Suprapubic skin (tissue), 4 donors: ENCODE measurements at regions not wholly inside any gene's neighbourhood (a gene's known extent, or its start where the extent isn't known, plus 50 kb on each side); places are given as distances from the start of the nearest gene placed in this dataset.

Experiments
- DNase-seq, 2 donors: peaks; one replicate each; pipeline ENCODE4 v3.0.0-alpha.2; 2019; ENCODE audit warnings: low spot score in 2 of 2
- H3K27ac ChIP-seq: fragments of 200-600 bp; sonication (generic); one replicate; pipeline ENCODE4 v1.5.1; 2019
- H3K27me3 ChIP-seq: fragments of 200-600 bp; sonication (generic); one replicate; pipeline ENCODE4 v1.5.1; 2019
- H3K36me3 ChIP-seq: fragments of 200-600 bp; sonication (generic); one replicate; pipeline ENCODE4 v1.5.1; 2019
- H3K4me1 ChIP-seq: fragments of 200-600 bp; sonication (generic); one replicate; pipeline ENCODE4 v1.5.1; 2019
- H3K4me3 ChIP-seq: fragments of 200-600 bp; sonication (generic); one replicate; pipeline ENCODE4 v1.5.1; 2019; ENCODE audit warnings: mild to moderate bottlenecking
- H3K9me3 ChIP-seq: fragments of 200-600 bp; sonication (generic); one replicate; pipeline ENCODE4 v1.5.1; 2019
- CTCF ChIP-seq, 2 donors: fragments of 200-600 bp in 1 of 2; fragments of 450-650 bp in 1 of 2; sonication (generic) in 1 of 2; IDR thresholded peaks; one replicate each; pipeline ENCODE4 v1.5.1; 2016 to 2019; ENCODE audit warnings: antibody characterized with exemption in 2 of 2, mild to moderate bottlenecking in 1 of 2, moderate library complexity in 1 of 2
- EP300 ChIP-seq: sonication (generic); formaldehyde crosslinking; IDR thresholded peaks from one replicate; pipeline ENCODE4 v1.6.1; 2017; ENCODE audit warnings: antibody characterized with exemption
- POLR2A ChIP-seq, 2 donors: fragments of 450-650 bp; IDR thresholded peaks; one replicate each; pipeline ENCODE4 v1.6.1; 2017; ENCODE audit warnings: antibody characterized with exemption in 2 of 2, mild to moderate bottlenecking in 2 of 2, moderate library complexity in 2 of 2
- POLR2AphosphoS5 ChIP-seq, 3 donors: sonication (generic); formaldehyde crosslinking; IDR thresholded peaks; one replicate each; pipeline ENCODE4 v1.6.1; 2017; ENCODE audit warnings: antibody characterized with exemption in 3 of 3
- WGBS: methylation state at CpG from one replicate; pipeline ENCODE4 v1.1.5; 2018; 5-methylcytosine and 5-hydroxymethylcytosine counted together

GRCh38 chr2:41222593-41222992 lies 770.7 kb upstream of the SLC8A1 start:
- no peaks in the 10 kb centered on the region for H3K4me1 ChIP-seq
- no peak overlapping the region for H3K4me3 ChIP-seq
- no peaks in the 10 kb centered on the region for H3K9me3 ChIP-seq
- no peaks in the 10 kb centered on the region for H3K36me3 ChIP-seq
- TF ChIP-seq EP300 (no peak), POLR2A (IDR thresholded peaks at IDR 0.05) (no peak), POLR2AphosphoS5 (IDR thresholded peaks at IDR 0.05) (no peak), CTCF (IDR thresholded peaks at IDR 0.05) (no peak)
- WGBS = 100% methylated on average over 1 of the region's 1 CpG
- H3K27ac ChIP-seq = no peak overlapping the region
- DNase-seq = no peak
- no peaks in the 10 kb centered on the region for H3K27me3 ChIP-seq

DNA sequence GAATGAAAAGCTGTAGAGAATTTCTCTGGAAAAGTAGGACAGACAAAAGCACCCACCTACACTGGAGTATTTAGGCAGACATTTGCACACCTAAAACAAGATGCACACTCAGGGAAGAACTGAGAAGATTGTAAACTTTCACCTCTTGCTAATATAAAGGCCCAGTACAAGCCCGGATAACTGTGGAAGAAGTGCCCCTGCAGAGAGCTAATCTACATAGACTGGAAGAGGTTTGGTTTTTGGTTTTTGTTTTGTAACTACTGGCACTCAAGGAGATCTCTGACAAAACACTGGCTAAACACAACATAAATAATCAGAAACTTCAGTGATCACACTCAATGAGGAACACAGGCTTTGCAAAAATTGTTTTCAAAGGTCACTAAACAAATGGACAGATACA lies 782.2 kb upstream of the SLC8A1 start:
- 62% methylated on average over 1 of the region's 1 CpG for WGBS
- TF ChIP-seq POLR2AphosphoS5 (IDR thresholded peaks at IDR 0.05) (no peak), POLR2A (IDR thresholded peaks at IDR 0.05) (no peak), CTCF (IDR thresholded peaks at IDR 0.05) (no peak), EP300 (no peak)
- H3K36me3 ChIP-seq = no peaks in the 10 kb centered on the region
- no peaks in the 10 kb centered on the region for H3K4me1 ChIP-seq
- H3K27me3 ChIP-seq = no peaks in the 10 kb centered on the region
- no peak overlapping the region for H3K27ac ChIP-seq
- H3K9me3 ChIP-seq = peaks cover 3% of the 10 kb centered on the region
- no peak overlapping the region for H3K4me3 ChIP-seq
- no peak for DNase-seq

DNA sequence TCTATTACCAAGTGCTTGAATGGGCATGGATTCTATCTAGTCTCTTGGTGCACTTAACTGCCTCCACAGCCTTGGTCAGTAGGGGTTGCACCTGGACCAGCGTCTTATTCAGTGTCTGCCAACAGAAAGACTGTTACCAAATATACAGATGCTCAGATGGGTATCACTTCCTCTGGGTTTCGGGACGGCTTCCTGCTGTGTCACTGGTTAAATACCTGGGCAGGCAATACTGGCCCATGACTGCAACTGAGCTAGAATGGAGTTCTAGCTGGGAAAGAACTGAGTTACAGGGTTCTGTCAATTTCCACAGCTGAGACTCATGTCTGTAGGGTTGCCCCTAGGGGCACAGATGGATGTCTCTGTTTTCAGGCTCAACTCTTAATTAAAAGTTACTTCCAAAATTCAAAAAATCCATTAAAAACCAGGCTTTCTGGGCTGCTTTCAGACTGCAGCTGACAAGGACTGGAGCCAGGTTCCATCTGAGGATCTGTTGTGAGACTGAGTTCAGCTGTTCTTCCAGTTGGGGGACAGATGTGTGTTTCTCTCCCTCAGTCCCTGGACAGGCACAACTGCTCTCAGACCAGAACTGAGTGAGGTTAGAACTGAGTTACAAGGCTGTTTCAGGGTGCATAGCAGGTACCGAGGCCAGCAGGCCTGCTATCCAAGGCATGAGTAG lies 789.6 kb upstream of the SLC8A1 start:
- Histone ChIP-seq H3K4me3 (no peak overlapping the region), H3K27ac (no peak overlapping the region), H3K27me3 (no peaks in the 10 kb centered on the region), H3K36me3 (no peaks in the 10 kb centered on the region), H3K9me3 (no peaks in the 10 kb centered on the region), H3K4me1 (no peaks in the 10 kb centered on the region)
- no peak for DNase-seq
- TF ChIP-seq POLR2A (IDR thresholded peaks at IDR 0.05) = no peak
- TF ChIP-seq CTCF (IDR thresholded peaks at IDR 0.05) = no peak
- TF ChIP-seq POLR2AphosphoS5 (IDR thresholded peaks at IDR 0.05) = no peak
- TF ChIP-seq EP300 = no peak
- WGBS = 75% methylated on average over 4 of the region's 4 CpGs

DNA sequence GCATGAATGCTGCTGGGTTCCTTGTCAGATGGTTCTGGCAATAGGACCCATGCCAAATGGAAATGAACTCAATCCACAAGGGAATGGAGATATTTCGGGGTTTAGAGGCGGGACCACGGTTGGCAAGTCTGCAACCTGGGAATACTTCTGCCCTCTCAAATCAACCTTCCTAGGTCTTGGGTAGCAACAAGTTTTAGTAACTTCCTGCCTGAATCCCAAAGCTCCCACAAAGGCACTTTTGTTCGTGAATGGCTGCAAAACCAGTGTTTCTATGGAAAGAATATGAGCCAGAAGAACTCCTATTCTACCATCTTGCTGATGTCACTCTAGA lies 790.1 kb upstream of the SLC8A1 start:
- no peaks in the 10 kb centered on the region for H3K36me3 ChIP-seq
- no peaks in the 10 kb centered on the region for H3K9me3 ChIP-seq
- H3K4me3 ChIP-seq = no peak overlapping the region
- H3K27me3 ChIP-seq = no peaks in the 10 kb centered on the region
- TF ChIP-seq EP300 (no peak), POLR2AphosphoS5 (IDR thresholded peaks at IDR 0.05) (no peak), POLR2A (IDR thresholded peaks at IDR 0.05) (no peak), CTCF (IDR thresholded peaks at IDR 0.05) (no peak)
- no peak for DNase-seq
- H3K4me1 ChIP-seq = no peaks in the 10 kb centered on the region
- WGBS = 74% methylated on average over 4 of the region's 4 CpGs
- H3K27ac ChIP-seq = no peak overlapping the region

DNA sequence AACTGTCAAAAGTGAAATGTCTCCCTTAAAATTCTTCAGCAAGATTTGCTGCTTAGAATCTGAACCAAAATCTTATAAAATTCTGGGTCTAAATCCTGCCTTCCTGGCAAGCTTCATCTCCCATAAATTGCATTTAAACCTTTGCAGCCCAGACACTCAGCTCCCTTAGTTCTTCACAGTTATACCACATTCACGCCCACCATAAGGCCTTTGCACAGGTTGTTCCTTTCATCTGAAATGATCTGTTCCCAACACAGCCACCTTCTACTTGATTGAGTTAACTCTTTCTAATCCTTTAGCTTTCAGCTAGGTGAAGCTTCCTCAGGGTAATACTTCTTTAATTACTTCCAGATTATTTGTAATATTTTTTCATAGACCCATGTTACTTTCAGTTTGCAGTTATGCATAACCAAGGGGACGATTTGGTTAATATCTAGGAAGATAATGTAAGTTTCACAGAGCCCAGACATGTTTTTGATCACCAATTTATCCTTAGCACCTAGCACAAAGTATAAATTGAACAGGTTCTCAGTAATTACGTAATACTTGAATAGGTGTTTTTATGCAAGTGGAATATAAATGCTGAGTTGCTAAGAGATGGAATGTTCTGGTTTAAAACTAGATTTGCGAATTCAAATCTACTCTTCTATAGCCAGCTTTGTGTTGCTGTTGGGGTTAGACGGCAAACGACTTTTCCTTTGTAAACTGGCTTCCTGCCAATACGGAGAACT lies 779.7 kb upstream of the PKDCC start:
- TF ChIP-seq POLR2A (IDR thresholded peaks at IDR 0.05) (no peak), CTCF (IDR thresholded peaks at IDR 0.05) (no peak), POLR2AphosphoS5 (IDR thresholded peaks at IDR 0.05) (no peak), EP300 (no peak)
- Histone ChIP-seq H3K4me3 (no peak overlapping the region), H3K27me3 (no peaks in the 10 kb centered on the region), H3K36me3 (no peaks in the 10 kb centered on the region), H3K27ac (no peak overlapping the region), H3K4me1 (no peaks in the 10 kb centered on the region), H3K9me3 (no peaks in the 10 kb centered on the region)
- WGBS = 52% methylated on average over 7 of the region's 7 CpGs
- DNase-seq = no peak
